Panc1 (cell line): ENCODE measurements at regions not wholly inside any gene's neighbourhood (a gene's known extent, or its start where the extent isn't known, plus 50 kb on each side); places are given as distances from the start of the nearest gene placed in this dataset.
A peak's percentile ranks its signal among the peaks of the same experiment; 100 is the strongest.

Experiments
- ATAC-seq: fragments of 200-7000 bp; cut with Tn5 transposase; 2 replicates; pipeline ENCODE4 v1.9.1; 2020; ENCODE audit warnings: mild to moderate bottlenecking, moderate library complexity
- BruUV-seq: library from RNA; stranded (reverse); fragments of 400-500 nt; replicated peaks from 2 replicates; lab custom pipeline; 2021; lab: Mats Ljungman, UMichigan
- CTCF ChIA-PET: fragments of 300-600 bp; sonication (Branson Sonifier 250); formaldehyde crosslinking; loops from one replicate; lab custom pipeline; 2022; ENCODE audit warnings: antibody characterized with exemption; lab: Charles Lee
- POLR2A ChIA-PET: fragments of 300-600 bp; sonication (Branson Sonifier 250); formaldehyde crosslinking; loops from one replicate; lab custom pipeline; 2022; ENCODE audit warnings: antibody characterized with exemption; lab: Charles Lee
- DNase-seq: peaks from one replicate; pipeline ENCODE4 v3.0.0-alpha.2; 2010; ENCODE audit warnings: low read depth, low spot score
- H3K27ac ChIP-seq: 2 replicates; pipeline ENCODE4 v1.5.1; 2011; ENCODE audit warnings: mild to moderate bottlenecking, low read length, inconsistent platforms
- H3K27me3 ChIP-seq: fragments of 200-500 bp; sonication (Bioruptor generic); 2 replicates; pipeline ENCODE4 v1.6.0; 2014; ENCODE audit warnings: low read length, inconsistent platforms; ENCODE audit not compliant: control insufficient read depth, insufficient read depth
- H3K36me3 ChIP-seq: fragments of 200-500 bp; sonication (Bioruptor generic); 2 replicates; pipeline ENCODE4 v1.5.1; 2014; ENCODE audit warnings: inconsistent platforms, mild to moderate bottlenecking, low read length, moderate library complexity; ENCODE audit not compliant: control insufficient read depth, insufficient read depth
- H3K4me1 ChIP-seq: 2 replicates; pipeline ENCODE4 v1.5.1; 2011; ENCODE audit warnings: inconsistent platforms, mild to moderate bottlenecking, low read length, moderate library complexity; ENCODE audit not compliant: control insufficient read depth, insufficient read depth
- H3K4me3 ChIP-seq, 2 experiments: 2 replicates each; pipeline ENCODE4 v1.5.1; 2011 to 2012; ENCODE audit warnings: low read depth in 2 of 2, low read length in 2 of 2, mild to moderate bottlenecking in 2 of 2, inconsistent platforms in 1 of 2, moderate library complexity in 1 of 2
- H3K9me3 ChIP-seq: fragments of 200-500 bp; sonication (Bioruptor generic); 2 replicates; pipeline ENCODE4 v1.5.1; 2014; ENCODE audit warnings: low read depth, mild to moderate bottlenecking, inconsistent platforms, low read length, moderate library complexity; ENCODE audit not compliant: control insufficient read depth, insufficient read depth
- CTCF ChIP-seq: fragments of 450-650 bp; IDR thresholded peaks from 2 replicates; pipeline ENCODE4 v1.5.1; 2017; ENCODE audit warnings: mild to moderate bottlenecking
- POLR2AphosphoS5 ChIP-seq: IDR thresholded peaks from 2 replicates; pipeline ENCODE4 v1.6.1; 2012; ENCODE audit warnings: mild to moderate bottlenecking, low read depth, low read length, moderate library complexity
- REST ChIP-seq, 2 experiments: IDR thresholded peaks; 2 replicates each; pipeline ENCODE4 v1.6.1; 2011 to 2012; ENCODE audit warnings: low read depth in 2 of 2, control low read depth in 1 of 2, low read length in 1 of 2, mild to moderate bottlenecking in 1 of 2, moderate library complexity in 1 of 2; ENCODE audit not compliant: insufficient read depth in 1 of 2
- SIN3A ChIP-seq: IDR thresholded peaks from 2 replicates; pipeline ENCODE4 v1.6.1; 2012; ENCODE audit warnings: low read depth, mild to moderate bottlenecking, low read length, moderate library complexity, borderline replicate concordance; ENCODE audit not compliant: insufficient read depth
- TCF7L2 ChIP-seq: IDR thresholded peaks from 2 replicates; pipeline ENCODE4 v1.6.1; 2011; ENCODE audit warnings: mild to moderate bottlenecking, low read depth, low read length, inconsistent platforms
- in situ Hi-C: cut with HindIII; loops from 2 replicates; pipeline ENCODE4 v1.10.0; 2016; ENCODE audit warnings: low sequenced_read_pairs, low pct_unique_long_range_greater_than_20kb
- intact Hi-C: fragments of 100-400 bp; cut with micrococcal nuclease; formaldehyde crosslinking; loops from one replicate; pipeline ENCODE4 v1.10.0; 2022; ENCODE audit not compliant: unreplicated experiment

- Histone ChIP-seq H3K27me3 (no peaks in the 10 kb centered on the region), H3K9me3 (no peaks in the 10 kb centered on the region), H3K27ac (no peak overlapping the region; the same call in 1 of the 2 replicates), H3K4me3 (no peak overlapping the region), H3K4me1 (no peaks in the 10 kb centered on the region), H3K36me3 (no peaks in the 10 kb centered on the region)
- ATAC-seq, result no peak
- DNase-seq, result no peak
- intact Hi-C loops, result no loop called here
- in situ Hi-C loops, result no loop called here
- no peak for TF ChIP-seq SIN3A
- TF ChIP-seq TCF7L2, result no peak
- TF ChIP-seq CTCF, result no peak
- no peak for TF ChIP-seq REST (IDR thresholded peaks at IDR 0.05; ENCODE audit: insufficient read depth in 1 of 2, low read depth in 2 of 2, low read length in 1 of 2)
- no peak for TF ChIP-seq POLR2AphosphoS5
- ChIA-PET CTCF (no interaction called here), POLR2A (no interaction called here)
- no TSS peak for BruUV-seq
These were observed 648.0 kb downstream of the SLC4A3 start for GRCh38 chr2:220275454-220275853.

GRCh38 chr2:220276741-220277444 is 649.5 kb downstream of the SLC4A3 start:
- H3K4me1 ChIP-seq, result no peaks in the 10 kb centered on the region
- intact Hi-C loops (no loop called here), in situ Hi-C loops (no loop called here)
- POLR2A ChIA-PET, result no interaction called here
- TF ChIP-seq CTCF (no peak), REST (IDR thresholded peaks at IDR 0.05; ENCODE audit: insufficient read depth in 1 of 2, low read depth in 2 of 2, low read length in 1 of 2) (no peak), TCF7L2 (no peak), SIN3A (no peak), POLR2AphosphoS5 (no peak)
- no peaks in the 10 kb centered on the region for H3K27me3 ChIP-seq
- H3K27ac ChIP-seq, result peak overlapping the region; percentile 54; the same call in 1 of the 2 replicates
- H3K9me3 ChIP-seq, result no peaks in the 10 kb centered on the region
- BruUV-seq, result no TSS peak
- H3K4me3 ChIP-seq, result no peak overlapping the region
- ATAC-seq (peak; percentile 37; the same call in 1 of the 2 replicates), DNase-seq (no peak)
- H3K36me3 ChIP-seq, result no peaks in the 10 kb centered on the region
- CTCF ChIA-PET, result no interaction called here
